Inflammatory macrophage treated with lipopolysaccharide for 4 hours (primary cell): ENCODE measurements at regions not wholly inside any gene's neighbourhood (a gene's known extent, or its start where the extent isn't known, plus 50 kb on each side); places are given as distances from the start of the nearest gene placed in this dataset.
"Not testable (repeated sequence)": the region's sequence is repeated elsewhere in the genome, so short reads cannot be mapped to it uniquely, and the experiment has no call there.

Experiments
- DNase-seq: peaks from one replicate; pipeline ENCODE4 v3.0.0-alpha.2; 2020

DNA sequence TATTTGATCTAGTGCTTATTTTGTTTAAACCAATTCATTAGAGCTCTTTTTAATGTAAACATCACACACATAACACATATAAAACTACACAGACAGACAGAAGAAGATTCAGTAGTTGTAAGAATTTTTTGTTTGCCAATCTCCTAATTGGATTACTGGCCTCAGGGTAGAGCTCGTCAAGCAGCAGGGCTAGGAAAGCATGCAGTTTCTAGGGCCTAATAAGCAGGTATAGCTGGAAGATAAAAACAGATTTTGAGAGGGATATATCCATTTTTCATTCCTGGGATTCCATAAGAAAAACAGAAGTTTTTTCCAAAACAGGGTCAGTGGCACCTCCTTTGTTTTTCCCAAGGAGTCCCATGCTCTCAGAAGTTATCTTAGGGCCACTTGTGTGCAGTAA, 265.2 kb upstream of the SGO1 start:
- DNase-seq: no peak

DNA sequence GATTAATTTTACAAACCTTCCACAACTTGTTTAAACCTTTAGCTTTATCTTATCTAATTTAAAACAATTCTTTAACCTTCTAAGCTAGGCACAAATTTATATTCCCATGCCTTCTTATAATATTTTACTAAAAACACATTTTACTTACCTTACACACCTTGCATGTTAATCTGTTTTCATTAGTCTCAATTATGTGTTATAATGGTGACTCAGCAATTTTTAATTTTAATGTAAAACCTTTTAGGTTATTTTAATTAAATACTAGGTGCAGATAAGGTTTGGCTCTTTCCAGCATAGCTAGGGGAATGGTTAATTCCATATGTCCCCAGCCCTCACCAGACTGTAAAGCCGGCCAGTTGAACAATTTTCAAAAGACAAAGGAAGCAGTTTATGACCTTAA, 264.6 kb upstream of the SGO1 start:
- DNase-seq: no peak

- no peak for DNase-seq
Measured at GRCh38 chr3:20442846-20443245, 256.8 kb upstream of the SGO1 start.

DNA sequence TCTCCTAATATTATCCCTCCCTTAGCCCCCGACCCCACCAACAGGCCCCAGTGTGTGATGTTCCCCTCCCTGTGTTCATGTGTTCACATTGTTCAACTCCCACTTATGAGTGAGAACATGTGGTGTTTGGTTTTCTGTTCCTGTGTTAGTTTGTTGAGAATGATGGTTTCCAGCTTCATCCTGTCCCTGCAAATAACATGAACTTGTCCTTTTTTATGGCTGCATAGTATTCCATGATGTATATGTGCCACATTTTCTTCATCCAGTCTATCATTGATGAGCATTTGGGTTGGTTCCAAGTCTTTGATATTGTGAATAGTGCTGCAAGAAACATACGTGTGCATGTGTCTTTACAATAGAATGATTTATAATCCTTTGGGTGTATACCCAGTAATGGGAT, 241.3 kb upstream of the SGO1 start:
- not testable (repeated sequence) for DNase-seq

- DNase-seq: no peak
Measured at GRCh38 chr3:20425138-20425537, 239.1 kb upstream of the SGO1 start.

- DNase-seq: no peak
Measured at GRCh38 chr3:20424086-20424485, 238.1 kb upstream of the SGO1 start.

GRCh38 chr3:20422391-20422790, 236.4 kb upstream of the SGO1 start:
- DNase-seq: no peak

- no peak for DNase-seq
Measured at GRCh38 chr3:20417388-20418108, 231.5 kb upstream of the SGO1 start.

DNA sequence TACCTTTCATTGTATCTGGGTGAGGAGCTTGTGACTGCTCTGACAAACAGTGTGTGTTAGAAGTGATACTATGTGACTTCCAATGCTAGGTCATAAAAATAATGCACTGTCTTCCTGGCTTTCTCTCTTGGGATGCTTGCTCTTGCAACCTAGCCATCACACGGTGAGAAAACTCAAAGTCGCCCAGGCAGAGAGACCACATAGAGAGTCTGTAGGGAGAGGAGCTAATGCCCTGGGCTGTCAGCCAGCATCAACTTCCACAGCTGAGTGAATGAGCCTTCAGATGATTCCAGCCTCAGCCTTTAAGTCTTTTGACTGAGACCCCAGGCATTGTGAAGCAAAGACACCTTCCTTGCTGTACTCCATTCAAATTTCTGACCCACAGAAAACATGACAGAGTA, 220.6 kb upstream of the SGO1 start:
- no peak for DNase-seq

DNA sequence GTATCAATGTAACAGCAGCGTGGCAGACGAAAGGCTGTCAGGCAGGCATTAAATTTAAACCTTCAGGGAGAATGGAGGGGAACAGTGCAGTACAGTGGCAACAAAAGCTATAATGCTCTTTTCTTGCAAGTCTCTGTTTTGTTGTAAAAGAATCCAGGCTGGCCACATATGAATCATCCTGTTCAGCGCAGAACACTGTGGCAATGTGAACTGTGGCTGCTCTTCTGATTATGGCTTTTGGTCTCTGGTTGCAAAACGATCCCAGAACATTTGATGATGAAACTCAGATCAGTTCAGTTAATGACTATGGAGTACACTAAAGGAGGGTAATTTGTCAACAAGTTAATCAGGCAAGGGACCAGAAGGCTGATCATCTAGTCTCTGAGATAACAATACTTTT, 219.7 kb upstream of the SGO1 start:
- no peak for DNase-seq

GRCh38 chr3:20405231-20405630, 219.2 kb upstream of the SGO1 start:
- DNase-seq: no peak

DNA sequence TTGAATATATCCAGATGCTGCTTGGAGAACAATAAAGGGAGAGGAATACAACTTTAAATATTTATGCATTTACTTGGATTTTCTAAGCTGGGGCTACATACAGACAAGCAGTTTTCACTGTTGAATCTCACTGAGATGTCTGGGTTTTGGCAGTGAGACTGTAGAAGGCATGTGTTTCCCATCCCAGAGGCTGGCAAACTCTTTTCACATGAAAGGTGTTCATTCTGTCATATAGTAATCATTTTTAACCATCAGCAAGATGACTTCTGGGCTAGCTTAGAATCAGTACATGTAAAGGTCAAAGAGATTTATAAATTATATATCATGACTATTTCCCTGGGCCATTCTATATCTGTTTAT, 218.7 kb upstream of the SGO1 start:
- DNase-seq: no peak

DNA sequence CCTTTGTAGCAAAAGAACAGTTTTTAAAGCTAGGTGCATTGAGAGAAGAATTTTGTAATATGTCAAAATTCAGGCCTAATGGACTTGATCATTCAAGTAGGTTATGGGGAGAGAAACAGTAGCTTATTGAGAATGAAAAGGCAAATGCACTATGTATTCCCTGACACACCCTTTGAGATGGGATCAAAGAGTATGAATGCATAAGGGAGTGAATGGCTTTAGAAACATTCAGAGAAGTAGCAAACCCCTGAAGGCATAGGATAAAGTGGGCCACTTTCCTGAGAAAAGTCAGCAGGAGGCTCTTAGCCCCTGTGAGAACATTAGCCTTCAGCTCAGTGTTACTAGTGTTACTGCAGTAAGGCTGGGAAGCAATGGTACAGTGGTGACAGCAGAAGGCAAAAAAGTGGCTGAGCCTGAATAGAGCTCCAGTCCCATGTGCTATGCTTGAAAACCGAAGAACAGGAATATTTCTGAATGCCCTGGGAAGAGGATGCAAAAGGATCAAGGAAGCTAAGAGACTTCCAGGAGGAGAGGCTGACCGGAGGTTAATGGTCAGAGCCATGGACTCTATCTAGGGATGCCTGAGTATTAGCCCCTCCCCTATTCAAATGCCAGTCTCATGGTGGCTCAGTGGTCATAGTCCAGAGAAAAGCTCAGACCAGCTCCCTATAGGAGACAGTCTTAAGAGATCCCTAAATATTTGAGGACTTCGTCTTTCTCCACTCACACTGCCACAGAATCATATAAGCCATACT, 218.2 kb upstream of the SGO1 start:
- DNase-seq: no peak

- no peak for DNase-seq
Measured at GRCh38 chr3:20401253-20401652, 215.2 kb upstream of the SGO1 start.

- DNase-seq: no peak
Measured at GRCh38 chr3:20400686-20401085, 214.7 kb upstream of the SGO1 start.

DNA sequence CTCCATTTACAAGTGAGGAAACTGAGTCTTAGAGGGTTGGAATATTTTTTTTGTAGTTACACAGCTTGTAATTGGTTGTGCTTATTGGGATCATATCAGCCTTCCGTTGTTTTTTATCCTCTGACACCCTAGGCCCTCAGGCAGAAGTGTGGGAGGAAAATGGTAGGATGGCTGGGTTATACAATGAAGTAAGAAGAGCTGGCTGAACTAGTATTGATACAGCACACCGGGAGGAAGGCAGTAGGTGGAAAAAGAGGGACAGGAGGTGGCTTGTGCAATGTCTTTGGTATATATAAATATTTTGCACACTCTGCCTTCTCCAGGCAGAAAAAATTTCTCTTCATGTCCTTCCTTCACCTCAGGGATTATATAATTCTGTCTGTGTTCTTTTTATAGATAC, 214.3 kb upstream of the SGO1 start:
- no peak for DNase-seq

DNA sequence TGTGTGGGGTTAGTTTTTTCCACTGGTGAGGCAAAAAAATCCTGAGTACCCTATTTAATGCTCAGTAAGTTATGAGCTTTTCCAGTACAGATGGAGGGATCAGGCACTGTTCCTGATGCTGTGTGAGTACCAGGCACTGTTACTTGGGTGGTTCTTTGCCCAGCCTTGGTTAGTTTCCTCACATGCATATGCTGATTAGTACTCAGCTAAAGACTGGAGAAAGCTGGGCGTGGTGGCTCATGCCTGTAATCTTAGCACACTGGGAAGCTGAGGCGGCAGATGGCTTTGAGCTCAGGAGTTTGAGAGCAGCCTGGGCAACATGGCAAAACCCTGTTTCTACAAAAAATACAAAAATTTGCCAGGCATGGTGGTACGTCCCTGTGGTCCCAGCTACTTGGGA, 210.3 kb upstream of the SGO1 start:
- no peak for DNase-seq

DNA sequence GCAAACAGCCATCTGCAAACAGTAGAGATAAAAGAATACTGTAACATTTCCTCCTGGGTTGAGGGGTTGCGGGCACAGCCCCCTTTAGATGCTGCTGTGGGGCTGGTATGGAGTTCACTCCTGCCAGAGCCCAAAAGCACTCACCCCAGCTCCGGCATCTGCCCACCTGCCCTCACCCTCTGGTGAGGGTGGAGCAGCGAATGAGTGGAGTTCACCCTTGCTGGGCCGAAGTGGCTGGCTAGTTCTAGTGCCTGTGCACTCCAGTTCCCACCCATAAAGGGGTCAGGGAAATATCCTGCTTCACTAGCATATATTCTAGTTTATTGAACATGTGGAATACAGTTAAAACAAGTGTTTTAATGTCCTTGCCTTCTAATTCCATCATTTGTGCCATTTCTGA, 209.7 kb upstream of the SGO1 start:
- DNase-seq: no peak

DNA sequence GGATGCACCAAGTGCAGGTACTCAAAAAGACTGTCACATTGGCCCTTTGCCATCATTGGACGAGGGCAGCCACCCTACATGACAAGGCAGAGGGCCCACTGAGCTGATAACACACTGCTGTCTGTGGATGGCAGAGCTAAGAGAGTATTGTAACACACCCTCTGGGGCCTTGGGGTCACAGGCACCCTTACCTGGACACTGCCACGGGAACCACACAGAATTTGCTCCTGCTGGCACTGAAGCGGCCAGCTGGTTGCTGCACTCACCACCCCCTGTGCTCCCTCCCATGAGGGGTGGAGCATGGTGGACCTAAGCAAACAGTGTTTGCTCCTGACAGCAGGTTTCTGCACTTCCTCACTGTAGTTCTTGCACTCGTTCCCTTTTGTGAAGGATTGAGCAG, 208.2 kb upstream of the SGO1 start:
- no peak for DNase-seq

GRCh38 chr3:20391644-20392043, 205.6 kb upstream of the SGO1 start:
- no peak for DNase-seq

DNA sequence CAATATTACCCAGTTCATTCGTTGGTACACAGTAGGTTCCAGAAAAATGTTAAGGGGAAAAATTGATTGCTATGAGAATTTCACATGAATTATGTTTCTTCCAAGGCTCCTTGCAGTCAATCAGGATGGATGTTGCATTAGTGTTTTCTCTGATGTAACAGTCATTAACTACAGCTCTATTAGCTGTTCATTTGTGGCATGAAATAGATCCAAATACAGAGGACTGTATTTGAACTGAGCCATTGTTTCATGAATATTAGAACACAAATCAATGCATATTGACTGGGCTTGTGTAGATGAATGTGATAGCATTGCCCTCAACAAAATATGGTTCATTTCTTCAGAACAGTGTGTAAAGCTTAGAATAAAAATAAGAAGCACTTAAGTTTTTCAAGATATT, 203.0 kb upstream of the SGO1 start:
- no peak for DNase-seq

- DNase-seq: no peak
Measured at GRCh38 chr3:20380295-20380694, 194.3 kb upstream of the SGO1 start.

GRCh38 chr3:20378315-20378714, 192.3 kb upstream of the SGO1 start:
- no peak for DNase-seq

- DNase-seq: no peak
Measured at GRCh38 chr3:20376665-20377217, 190.7 kb upstream of the SGO1 start.

DNA sequence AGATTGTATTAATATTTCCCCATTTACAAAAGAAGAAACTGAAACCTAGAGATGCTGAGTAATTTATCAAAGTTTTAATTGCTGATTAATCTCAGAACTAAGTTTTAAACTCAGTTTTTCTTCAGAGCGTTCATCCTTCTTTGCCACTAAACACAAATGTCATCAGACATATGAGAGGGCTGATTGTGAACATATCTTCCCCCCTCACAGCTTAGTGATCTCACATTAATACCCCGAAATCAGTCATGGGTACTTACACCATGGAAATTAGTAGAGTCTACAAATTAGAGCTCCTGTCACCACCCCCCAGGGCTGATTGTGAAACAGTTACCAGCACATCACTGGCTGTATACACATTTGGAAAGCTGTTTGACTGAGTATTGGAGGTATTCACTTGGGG, 189.3 kb upstream of the SGO1 start:
- no peak for DNase-seq
